PC-3 (cell line): ENCODE measurements at regions not wholly inside any gene's neighbourhood (a gene's known extent, or its start where the extent isn't known, plus 50 kb on each side); places are given as distances from the start of the nearest gene placed in this dataset.

ENCODE experiments used
- CTCF ChIP-seq: fragments of 300-600 bp; sonication (generic); conservative IDR thresholded peaks from 2 replicates; pipeline ENCODE4 v1.5.1; 2017; ENCODE audit warnings: antibody characterized with exemption, low read depth, mild to moderate bottlenecking, low read length
- EZH2 ChIP-seq: fragments of 300-600 bp; sonication (generic); IDR thresholded peaks from one replicate; pipeline ENCODE4 v1.6.1; 2017; ENCODE audit warnings: antibody characterized with exemption, mild to moderate bottlenecking, low read length; ENCODE audit not compliant: unreplicated experiment

- no peak for TF ChIP-seq CTCF
- TF ChIP-seq EZH2: no peak
Observed at GRCh38 chr2:118165595-118165994, 77.3 kb downstream of the INSIG2 start.
